Gastroesophageal sphincter (tissue), 3 donors: ENCODE measurements at regions not wholly inside any gene's neighbourhood (a gene's known extent, or its start where the extent isn't known, plus 50 kb on each side); places are given as distances from the start of the nearest gene placed in this dataset.

Experiments used
- POLR2A ChIP-seq, 2 donors: fragments of 450-650 bp; IDR thresholded peaks; one replicate each; pipeline ENCODE4 v1.6.1; 2017; ENCODE audit warnings: antibody characterized with exemption in 2 of 2, mild to moderate bottlenecking in 2 of 2, moderate library complexity in 1 of 2
- TF ChIP-seq, protein P1 (sequence below), 4 experiments: fragments of 200-600 bp in 2 of 4; fragments of 450-650 bp in 2 of 4; sonication (generic) in 1 of 4; IDR thresholded peaks; one replicate each; pipeline ENCODE4 v1.5.1; 2017 to 2019; ENCODE audit warnings: antibody characterized with exemption in 4 of 4, mild to moderate bottlenecking in 2 of 4, moderate library complexity in 2 of 4

GRCh38 chrX:40478474-40479065, 102.2 kb upstream of the ATP6AP2 start:
- TF ChIP-seq, protein P1, sequence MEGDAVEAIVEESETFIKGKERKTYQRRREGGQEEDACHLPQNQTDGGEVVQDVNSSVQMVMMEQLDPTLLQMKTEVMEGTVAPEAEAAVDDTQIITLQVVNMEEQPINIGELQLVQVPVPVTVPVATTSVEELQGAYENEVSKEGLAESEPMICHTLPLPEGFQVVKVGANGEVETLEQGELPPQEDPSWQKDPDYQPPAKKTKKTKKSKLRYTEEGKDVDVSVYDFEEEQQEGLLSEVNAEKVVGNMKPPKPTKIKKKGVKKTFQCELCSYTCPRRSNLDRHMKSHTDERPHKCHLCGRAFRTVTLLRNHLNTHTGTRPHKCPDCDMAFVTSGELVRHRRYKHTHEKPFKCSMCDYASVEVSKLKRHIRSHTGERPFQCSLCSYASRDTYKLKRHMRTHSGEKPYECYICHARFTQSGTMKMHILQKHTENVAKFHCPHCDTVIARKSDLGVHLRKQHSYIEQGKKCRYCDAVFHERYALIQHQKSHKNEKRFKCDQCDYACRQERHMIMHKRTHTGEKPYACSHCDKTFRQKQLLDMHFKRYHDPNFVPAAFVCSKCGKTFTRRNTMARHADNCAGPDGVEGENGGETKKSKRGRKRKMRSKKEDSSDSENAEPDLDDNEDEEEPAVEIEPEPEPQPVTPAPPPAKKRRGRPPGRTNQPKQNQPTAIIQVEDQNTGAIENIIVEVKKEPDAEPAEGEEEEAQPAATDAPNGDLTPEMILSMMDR (IDR thresholded peaks at IDR 0.05): no peak
- TF ChIP-seq POLR2A (IDR thresholded peaks at IDR 0.05): no peak
